22Rv1 (cell line): ENCODE measurements at regions not wholly inside any gene's neighbourhood (a gene's known extent, or its start where the extent isn't known, plus 50 kb on each side); places are given as distances from the start of the nearest gene placed in this dataset.

Experiments used
- ZFX ChIP-seq: fragments of 450-650 bp; IDR thresholded peaks from 2 replicates; pipeline ENCODE4 v1.6.1; 2017; ENCODE audit warnings: antibody characterized with exemption, borderline replicate concordance
- TF ChIP-seq, protein P1 (sequence below): fragments of 450-650 bp; IDR thresholded peaks from 2 replicates; pipeline ENCODE4 v1.5.1; 2017; ENCODE audit warnings: mild to moderate bottlenecking

DNA sequence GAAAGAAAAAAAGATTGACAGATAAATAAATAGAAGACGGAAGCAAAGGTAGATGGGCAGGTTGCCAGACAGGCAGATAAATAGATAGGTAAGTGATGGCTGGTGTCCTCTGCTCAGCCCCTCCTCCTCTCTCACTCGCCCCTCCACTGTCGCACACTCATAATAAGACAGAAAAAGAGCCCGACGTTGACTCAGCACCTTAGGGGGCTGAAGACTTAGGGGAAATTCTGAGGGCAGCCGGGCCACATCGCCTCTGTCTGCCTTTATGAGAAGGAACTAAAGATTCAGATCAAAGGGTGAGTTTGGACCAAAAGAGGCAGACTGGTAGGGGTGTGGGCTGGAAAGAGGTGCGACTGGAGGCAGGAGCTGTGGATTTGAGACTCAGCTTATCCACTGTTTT, 158.1 kb upstream of the IGSF21 start:
- TF ChIP-seq, protein P1, sequence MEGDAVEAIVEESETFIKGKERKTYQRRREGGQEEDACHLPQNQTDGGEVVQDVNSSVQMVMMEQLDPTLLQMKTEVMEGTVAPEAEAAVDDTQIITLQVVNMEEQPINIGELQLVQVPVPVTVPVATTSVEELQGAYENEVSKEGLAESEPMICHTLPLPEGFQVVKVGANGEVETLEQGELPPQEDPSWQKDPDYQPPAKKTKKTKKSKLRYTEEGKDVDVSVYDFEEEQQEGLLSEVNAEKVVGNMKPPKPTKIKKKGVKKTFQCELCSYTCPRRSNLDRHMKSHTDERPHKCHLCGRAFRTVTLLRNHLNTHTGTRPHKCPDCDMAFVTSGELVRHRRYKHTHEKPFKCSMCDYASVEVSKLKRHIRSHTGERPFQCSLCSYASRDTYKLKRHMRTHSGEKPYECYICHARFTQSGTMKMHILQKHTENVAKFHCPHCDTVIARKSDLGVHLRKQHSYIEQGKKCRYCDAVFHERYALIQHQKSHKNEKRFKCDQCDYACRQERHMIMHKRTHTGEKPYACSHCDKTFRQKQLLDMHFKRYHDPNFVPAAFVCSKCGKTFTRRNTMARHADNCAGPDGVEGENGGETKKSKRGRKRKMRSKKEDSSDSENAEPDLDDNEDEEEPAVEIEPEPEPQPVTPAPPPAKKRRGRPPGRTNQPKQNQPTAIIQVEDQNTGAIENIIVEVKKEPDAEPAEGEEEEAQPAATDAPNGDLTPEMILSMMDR, result no peak
- no peak for TF ChIP-seq ZFX
